ENCODE measurements at regions not wholly inside any gene's neighbourhood (a gene's known extent, or its start where the extent isn't known, plus 50 kb on each side); places are given as distances from the start of the nearest gene placed in this dataset.

- peaks cover 6% of the 10 kb centered on the region for H3K4me1 Mint-ChIP-seq
- no peak overlapping the region for H3K27ac Mint-ChIP-seq (ENCODE audit: unreplicated experiment)
- H3K9me3 Mint-ChIP-seq, result peaks cover 5% of the 10 kb centered on the region
- H3K27me3 Mint-ChIP-seq (ENCODE audit: low read depth), result no peaks in the 10 kb centered on the region
- H3K4me3 Mint-ChIP-seq, result no peak overlapping the region
- peaks cover 3% of the 10 kb centered on the region for H3K36me3 Mint-ChIP-seq (ENCODE audit: low read depth)
- no peak for DNase-seq (ENCODE audit: low read depth, low spot score)
- TF ChIP-seq CTCF (conservative IDR thresholded peaks at IDR 0.05), result no peak
Observed at GRCh38 chr4:133600008-133600407, 450.9 kb downstream of the PCDH10 start.

GRCh38 chr4:133598779-133599178 lies 449.7 kb downstream of the PCDH10 start:
- no peak for DNase-seq (ENCODE audit: low read depth, low spot score)
- H3K36me3 Mint-ChIP-seq (ENCODE audit: low read depth), result peaks cover 3% of the 10 kb centered on the region
- peaks cover 8% of the 10 kb centered on the region for H3K4me1 Mint-ChIP-seq
- TF ChIP-seq CTCF (conservative IDR thresholded peaks at IDR 0.05), result no peak
- H3K4me3 Mint-ChIP-seq, result no peak overlapping the region
- no peaks in the 10 kb centered on the region for H3K27me3 Mint-ChIP-seq (ENCODE audit: low read depth)
- H3K9me3 Mint-ChIP-seq, result peaks cover 4% of the 10 kb centered on the region
- no peak overlapping the region for H3K27ac Mint-ChIP-seq (ENCODE audit: unreplicated experiment)

- H3K27ac Mint-ChIP-seq (ENCODE audit: unreplicated experiment), result no peak overlapping the region
Observed at GRCh38 chr4:133597251-133597650, 448.2 kb downstream of the PCDH10 start.

GRCh38 chr4:133596459-133596858 lies 447.4 kb downstream of the PCDH10 start:
- Mint-ChIP-seq H3K4me3 (no peak overlapping the region), H3K9me3 (peaks cover 4% of the 10 kb centered on the region), H3K36me3 (ENCODE audit: low read depth) (no peaks in the 10 kb centered on the region), H3K27me3 (ENCODE audit: low read depth) (no peaks in the 10 kb centered on the region), H3K27ac (ENCODE audit: unreplicated experiment) (no peak overlapping the region), H3K4me1 (peaks cover 17% of the 10 kb centered on the region)
- no peak for DNase-seq (ENCODE audit: low read depth, low spot score)
- no peak for TF ChIP-seq CTCF (conservative IDR thresholded peaks at IDR 0.05)

More at GRCh38 chr4:133597251-133597650, 448.2 kb downstream of the PCDH10 start:
- H3K4me1 Mint-ChIP-seq, result peaks cover 10% of the 10 kb centered on the region
- peaks cover 4% of the 10 kb centered on the region for H3K9me3 Mint-ChIP-seq
- no peak for TF ChIP-seq CTCF (conservative IDR thresholded peaks at IDR 0.05)
- H3K36me3 Mint-ChIP-seq (ENCODE audit: low read depth), result no peaks in the 10 kb centered on the region
- H3K27me3 Mint-ChIP-seq (ENCODE audit: low read depth), result no peaks in the 10 kb centered on the region
- DNase-seq (ENCODE audit: low read depth, low spot score), result no peak
- H3K4me3 Mint-ChIP-seq, result no peak overlapping the region

- Mint-ChIP-seq H3K36me3 (ENCODE audit: low read depth) (no peaks in the 10 kb centered on the region), H3K9me3 (no peaks in the 10 kb centered on the region), H3K4me1 (peaks cover 17% of the 10 kb centered on the region), H3K27ac (ENCODE audit: unreplicated experiment) (no peak overlapping the region), H3K4me3 (no peak overlapping the region), H3K27me3 (ENCODE audit: low read depth) (no peaks in the 10 kb centered on the region)
- no peak for TF ChIP-seq CTCF (conservative IDR thresholded peaks at IDR 0.05)
- no peak for DNase-seq (ENCODE audit: low read depth, low spot score)
Observed at GRCh38 chr4:133594390-133595207, 445.5 kb downstream of the PCDH10 start.
